Stimulated activated CD4-positive, alpha-beta T cell treated with anti-CD3 and anti-CD28 coated beads, Interleukin-4, amount 100 ng/mL, for 1 hour (primary cell): ENCODE measurements at regions not wholly inside any gene's neighbourhood (a gene's known extent, or its start where the extent isn't known, plus 50 kb on each side); places are given as distances from the start of the nearest gene placed in this dataset.
"Not testable (repeated sequence)": the region's sequence is repeated elsewhere in the genome, so short reads cannot be mapped to it uniquely, and the experiment has no call there.

Experiments
- DNase-seq: peaks from one replicate; pipeline ENCODE4 v3.0.0-alpha.2; 2020

GRCh38 chr3:150357923-150358607 is 50.0 kb upstream of the TSC22D2 start:
- no peak for DNase-seq

GRCh38 chr3:150357140-150357539 is 51.0 kb upstream of the TSC22D2 start:
- DNase-seq = no peak

- no peak for DNase-seq
Observed at GRCh38 chr3:150355574-150355973, 52.5 kb upstream of the TSC22D2 start.

GRCh38 chr3:150352931-150353330 is 55.2 kb upstream of the TSC22D2 start:
- DNase-seq = no peak

- DNase-seq = no peak
Observed at GRCh38 chr3:150351398-150351797, 56.7 kb upstream of the TSC22D2 start.

- DNase-seq = no peak
Observed at GRCh38 chr3:150349314-150350097, 58.6 kb upstream of the TSC22D2 start.

GRCh38 chr3:150348500-150348899 is 59.6 kb upstream of the TSC22D2 start:
- no peak for DNase-seq

- DNase-seq = no peak
Observed at GRCh38 chr3:150346981-150347863, 60.9 kb upstream of the TSC22D2 start.

GRCh38 chr3:150346266-150346665 is 61.8 kb upstream of the TSC22D2 start:
- no peak for DNase-seq

GRCh38 chr3:150345021-150345538 is 63.0 kb upstream of the TSC22D2 start:
- no peak for DNase-seq

- no peak for DNase-seq
Observed at GRCh38 chr3:150344079-150344759, 63.9 kb upstream of the TSC22D2 start.

- DNase-seq = no peak
Observed at GRCh38 chr3:150342896-150343467, 65.1 kb upstream of the TSC22D2 start.

GRCh38 chr3:150341891-150342290 is 66.2 kb upstream of the TSC22D2 start:
- no peak for DNase-seq

GRCh38 chr3:150336363-150336762 is 71.7 kb upstream of the TSC22D2 start:
- DNase-seq = not testable (repeated sequence)

GRCh38 chr3:150335631-150336030 is 72.5 kb upstream of the TSC22D2 start:
- DNase-seq = no peak

GRCh38 chr3:150334974-150335373 is 73.1 kb upstream of the TSC22D2 start:
- no peak for DNase-seq

- DNase-seq = no peak
Observed at GRCh38 chr3:150333477-150333876, 74.6 kb upstream of the TSC22D2 start.

- no peak for DNase-seq
Observed at GRCh38 chr3:150331978-150332568, 76.0 kb upstream of the TSC22D2 start.

GRCh38 chr3:150330872-150331271 is 77.2 kb upstream of the TSC22D2 start:
- no peak for DNase-seq

GRCh38 chr3:150330174-150330573 is 77.9 kb upstream of the TSC22D2 start:
- DNase-seq = no peak

GRCh38 chr3:150329408-150329807 is 78.7 kb upstream of the TSC22D2 start:
- no peak for DNase-seq

- DNase-seq = no peak
Observed at GRCh38 chr3:150328654-150329040, 79.5 kb upstream of the TSC22D2 start.
